Lung (tissue), 11 donors: ENCODE measurements at regions not wholly inside any gene's neighbourhood (a gene's known extent, or its start where the extent isn't known, plus 50 kb on each side); places are given as distances from the start of the nearest gene placed in this dataset.

ENCODE experiments used
- ATAC-seq: fragments of 200-7000 bp; cut with Tn5 transposase; one replicate; pipeline ENCODE4 v1.9.1; 2020; ENCODE audit warnings: moderate number of reproducible peaks; ENCODE audit not compliant: insufficient read depth, low FRiP score
- DNase-seq, 3 donors: peaks; one replicate each; pipeline ENCODE4 v3.0.0-alpha.2; 2013 to 2017
- H3K27ac ChIP-seq, 2 donors: one replicate each; pipeline ENCODE4 v1.5.1; 2013; ENCODE audit warnings: mild to moderate bottlenecking in 2 of 2, moderate library complexity in 2 of 2, control low read depth in 1 of 2, inconsistent platforms in 1 of 2, low read depth in 1 of 2, low read length in 1 of 2
- H3K27me3 ChIP-seq, 3 donors: one replicate each; pipeline ENCODE4 v1.5.1; 2013; ENCODE audit warnings: low read length in 2 of 3; ENCODE audit not compliant: control insufficient read depth in 3 of 3, insufficient read depth in 3 of 3
- H3K36me3 ChIP-seq, 4 donors: one replicate each; pipeline ENCODE4 v1.5.1; 2013; ENCODE audit warnings: low read length in 4 of 4, mild to moderate bottlenecking in 1 of 4, moderate library complexity in 1 of 4; ENCODE audit not compliant: control insufficient read depth in 4 of 4, insufficient read depth in 4 of 4
- H3K4me1 ChIP-seq, 5 donors: one replicate each; pipeline ENCODE4 v1.5.1; 2013; ENCODE audit warnings: low read length in 5 of 5, mild to moderate bottlenecking in 2 of 5, moderate library complexity in 1 of 5; ENCODE audit not compliant: control insufficient read depth in 5 of 5, insufficient read depth in 5 of 5
- H3K4me3 ChIP-seq: one replicate; pipeline ENCODE4 v1.5.1; 2013; ENCODE audit warnings: mild to moderate bottlenecking, control low read depth, moderate library complexity
- H3K9ac ChIP-seq, 2 donors: one replicate each; pipeline ENCODE4 v1.5.1; 2013; ENCODE audit warnings: low read length in 2 of 2, control low read depth in 1 of 2; ENCODE audit not compliant: insufficient read depth in 1 of 2
- H3K9me3 ChIP-seq, 4 donors: one replicate each; pipeline ENCODE4 v1.5.1; 2013; ENCODE audit warnings: low read length in 3 of 4, mild to moderate bottlenecking in 1 of 4, moderate library complexity in 1 of 4; ENCODE audit not compliant: control insufficient read depth in 4 of 4, insufficient read depth in 3 of 4
- CTCF ChIP-seq: IDR thresholded peaks from 2 replicates; pipeline ENCODE4 v1.5.1; 2012; ENCODE audit warnings: mild to moderate bottlenecking; ENCODE audit errors: control extremely low read depth, extremely low read depth
- WGBS, 2 donors: extraction: QIAGEN DNeasy Blood & Tissue Kit; methylation state at CpG; one replicate each; pipeline ENCODE4 v1.1.7; 2013; 5-methylcytosine and 5-hydroxymethylcytosine counted together
- donor health status: control.
- donor health status: control.
- donor health status: Bipolar disorder and iron deficiency.
- donor health status: healthy.
- donor health status: DM: yes; HTN: yes; CAD: no.

- H3K27ac ChIP-seq, result no peak overlapping the region
- DNase-seq, result no peak
- no peak for ATAC-seq
- no peaks in the 10 kb centered on the region for H3K9me3 ChIP-seq
- H3K27me3 ChIP-seq, result peaks cover 0 to 9% (median 5%) of the 10 kb centered on the region in 3 donors
- no peak overlapping the region for H3K9ac ChIP-seq
- peaks cover 0 to 20% (median 6%) of the 10 kb centered on the region in 5 donors for H3K4me1 ChIP-seq
- no peak for TF ChIP-seq CTCF
- no peak overlapping the region for H3K4me3 ChIP-seq
- H3K36me3 ChIP-seq, result no peaks in the 10 kb centered on the region
- WGBS, 2 donors, result 79 to 93% methylated on average over 8 of the region's 8 CpGs
These were observed 448.7 kb downstream of the PREX1 start for GRCh38 chr20:48378976-48379675.

DNA sequence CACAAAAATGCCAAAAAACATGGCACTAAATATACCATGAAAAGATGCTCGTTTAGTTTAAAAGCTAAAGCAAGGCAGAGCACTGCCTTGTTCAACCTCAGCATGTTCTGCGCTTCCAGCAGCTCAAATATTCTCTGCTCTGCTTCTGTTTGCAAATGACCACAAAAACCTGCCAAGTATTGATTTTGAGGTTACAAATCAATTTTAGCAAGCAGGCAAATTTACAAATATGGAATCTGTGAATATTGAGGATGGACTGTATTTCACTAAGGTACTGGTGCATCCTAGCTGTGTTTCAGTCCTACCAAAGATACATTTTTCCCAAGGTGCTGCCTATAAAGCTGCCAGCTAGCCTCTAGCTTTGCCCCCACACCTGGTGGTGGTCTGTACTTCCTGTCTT is 449.9 kb downstream of the PREX1 start:
- H3K4me3 ChIP-seq, result no peak overlapping the region
- peaks cover 0 to 24% (median 6%) of the 10 kb centered on the region in 5 donors for H3K4me1 ChIP-seq
- DNase-seq (no peak), ATAC-seq (no peak)
- WGBS, 2 donors, result 88 to 95% methylated on average over 2 of the region's 2 CpGs
- no peak overlapping the region for H3K27ac ChIP-seq
- H3K9ac ChIP-seq, result no peak overlapping the region
- TF ChIP-seq CTCF, result no peak
- no peaks in the 10 kb centered on the region for H3K36me3 ChIP-seq
- H3K9me3 ChIP-seq, result no peaks in the 10 kb centered on the region
- H3K27me3 ChIP-seq, result peaks cover 0 to 7% (median 0%) of the 10 kb centered on the region in 3 donors

GRCh38 chr20:48375804-48376203 is 452.0 kb downstream of the PREX1 start:
- Histone ChIP-seq H3K27me3 (peaks cover 0 to 7% (median 0%) of the 10 kb centered on the region in 3 donors), H3K4me1 (peaks cover 0 to 12% (median 0%) of the 10 kb centered on the region in 5 donors), H3K36me3 (no peaks in the 10 kb centered on the region), H3K27ac (no peak overlapping the region), H3K9ac (no peak overlapping the region), H3K4me3 (no peak overlapping the region), H3K9me3 (no peaks in the 10 kb centered on the region)
- no peak for DNase-seq
- TF ChIP-seq CTCF, result no peak
- 85 to 86% methylated on average over 8 of the region's 8 CpGs for WGBS, 2 donors
- no peak for ATAC-seq
